ENCODE measurements at regions not wholly inside any gene's neighbourhood (a gene's known extent, or its start where the extent isn't known, plus 50 kb on each side); places are given as distances from the start of the nearest gene placed in this dataset.

GRCh38 chr10:43958964-43959363 lies 310.3 kb upstream of the ZNF32 start:
- no peak for TF ChIP-seq CTCF (IDR thresholded peaks at IDR 0.05)
- TF ChIP-seq POLR2A (IDR thresholded peaks at IDR 0.05): no peak
